HG02588 (cell line): ENCODE measurements at regions not wholly inside any gene's neighbourhood (a gene's known extent, or its start where the extent isn't known, plus 50 kb on each side); places are given as distances from the start of the nearest gene placed in this dataset.
A peak's percentile ranks its signal among the peaks of the same experiment; 100 is the strongest.
"Not testable (repeated sequence)": the region's sequence is repeated elsewhere in the genome, so short reads cannot be mapped to it uniquely, and the experiment has no call there.

Experiments used
- ATAC-seq: cut with Tn5 transposase; IDR thresholded peaks from one replicate; pipeline ENCODE4 v1.9.1; 2021; ENCODE audit warnings: mild to moderate bottlenecking, moderate library complexity; ENCODE audit not compliant: unreplicated experiment

GRCh38 chr2:195364015-195364965, 292.7 kb upstream of the SLC39A10 start:
- ATAC-seq: no peak

DNA sequence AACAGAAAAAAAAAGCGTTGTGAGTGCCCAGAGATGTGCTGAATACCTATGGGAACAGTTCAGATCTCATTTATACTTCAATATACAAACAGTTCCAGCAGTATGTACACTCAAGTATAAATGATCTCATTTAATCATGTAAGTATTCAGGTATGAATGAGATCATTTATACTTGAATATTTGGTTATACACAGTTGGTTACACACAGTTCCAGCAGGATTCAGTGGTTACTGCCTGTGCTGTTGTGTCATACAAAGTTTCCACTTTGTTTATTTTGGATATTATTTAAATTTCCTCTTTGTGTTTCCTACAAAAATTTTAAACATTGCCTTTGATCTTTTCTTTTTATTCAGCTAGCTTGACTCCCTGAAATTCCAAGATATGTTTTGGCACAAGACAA, 293.5 kb upstream of the SLC39A10 start:
- ATAC-seq: no peak

DNA sequence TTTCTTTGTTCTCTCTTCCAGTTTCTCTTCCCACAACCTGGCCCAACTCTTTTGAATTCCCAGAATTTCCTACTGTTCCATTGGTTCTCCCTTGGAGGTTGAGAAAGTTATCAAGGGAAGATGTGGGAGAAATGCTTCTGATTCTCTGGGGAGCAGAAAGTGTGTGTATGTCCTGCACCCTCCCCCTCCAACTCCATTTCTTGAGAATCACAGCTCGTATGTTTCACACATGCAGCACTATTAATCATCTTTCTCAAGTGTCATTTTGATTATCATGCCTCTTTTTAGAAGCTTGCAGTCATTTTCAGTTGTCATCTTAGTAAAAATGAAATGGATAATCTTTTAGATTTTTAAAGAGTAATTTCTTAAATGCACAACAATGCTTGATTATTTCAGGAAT, 296.8 kb upstream of the SLC39A10 start:
- no peak for ATAC-seq

DNA sequence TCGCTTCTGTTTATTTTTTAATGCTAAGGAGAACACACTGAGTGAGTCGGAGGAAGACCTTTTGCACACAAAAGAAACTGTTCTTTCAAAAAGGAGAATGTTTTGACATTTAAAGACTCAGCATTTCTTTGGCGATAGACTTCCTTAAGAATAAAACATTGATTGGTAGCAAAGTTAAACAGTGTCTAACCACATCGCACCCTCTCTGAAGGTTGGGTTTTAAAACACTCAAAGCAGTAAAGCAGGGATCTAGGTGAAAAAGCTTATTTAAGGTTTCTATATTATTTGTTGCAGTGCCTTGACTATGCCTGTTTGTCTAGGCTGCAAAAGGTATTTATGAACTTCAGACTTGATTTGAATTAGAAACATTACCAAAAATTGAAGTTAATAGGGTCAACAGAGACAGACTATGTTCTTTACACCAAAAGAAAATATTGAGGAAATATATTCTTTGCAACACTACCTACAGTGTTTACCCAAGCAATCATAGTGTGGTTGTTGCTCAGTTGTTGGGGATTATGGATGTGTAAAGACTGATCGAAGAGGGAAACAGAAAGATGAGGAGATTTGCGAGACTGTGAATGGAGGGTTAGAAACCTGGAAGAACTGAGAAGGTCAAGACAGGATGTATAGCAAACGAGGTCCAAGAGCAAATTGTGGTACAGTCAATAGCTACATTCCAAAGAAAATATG, 297.8 kb upstream of the SLC39A10 start:
- ATAC-seq: no peak

GRCh38 chr2:195356920-195357440, 300.0 kb upstream of the SLC39A10 start:
- ATAC-seq: no peak

DNA sequence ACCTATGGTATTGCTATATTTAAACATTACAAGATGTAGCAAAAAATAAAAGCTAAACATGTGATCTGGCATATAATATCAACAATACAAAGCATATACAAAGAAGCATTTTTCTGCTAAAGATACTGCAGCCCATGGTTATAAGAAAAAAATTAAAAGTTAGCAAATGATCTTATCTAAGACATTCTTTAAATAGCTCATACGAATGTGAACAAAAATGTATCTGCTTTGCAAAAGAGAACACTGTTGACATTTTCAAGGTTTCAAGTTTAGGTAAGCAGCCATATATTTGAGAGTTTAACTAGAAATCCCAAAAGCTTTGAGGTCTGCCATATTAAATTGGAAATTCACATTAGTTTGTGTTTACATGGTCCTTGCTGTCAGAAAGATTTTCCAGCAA, 301.0 kb upstream of the SLC39A10 start:
- no peak for ATAC-seq

GRCh38 chr2:195352581-195352980, 304.4 kb upstream of the SLC39A10 start:
- no peak for ATAC-seq

DNA sequence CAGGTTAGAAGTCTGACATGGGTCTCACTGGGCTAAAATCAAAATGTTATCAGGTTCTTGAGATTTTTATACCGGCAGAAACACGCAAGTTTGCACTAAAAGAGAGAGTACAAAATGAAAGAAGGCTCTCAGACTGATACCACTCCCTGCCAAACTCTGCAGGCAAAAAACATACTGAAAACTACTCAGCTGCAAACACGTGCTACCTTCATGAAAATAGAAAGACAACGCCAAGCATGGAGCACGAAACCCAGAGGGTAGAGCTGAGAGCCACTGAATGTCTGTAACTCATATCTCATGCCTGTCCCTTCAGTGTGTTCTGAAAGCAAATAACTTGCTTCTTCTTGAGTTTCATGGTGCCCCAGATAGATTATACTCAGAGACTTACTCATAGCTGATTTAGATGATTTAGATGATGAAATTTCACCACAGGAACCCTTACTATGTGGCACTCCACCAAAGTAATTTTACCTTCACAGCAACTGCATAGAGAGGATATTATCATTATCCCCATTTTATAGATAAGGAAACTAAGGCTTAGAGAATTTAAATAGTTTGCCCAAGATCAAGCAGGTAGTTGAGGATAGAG, 313.0 kb upstream of the SLC39A10 start:
- ATAC-seq: no peak

DNA sequence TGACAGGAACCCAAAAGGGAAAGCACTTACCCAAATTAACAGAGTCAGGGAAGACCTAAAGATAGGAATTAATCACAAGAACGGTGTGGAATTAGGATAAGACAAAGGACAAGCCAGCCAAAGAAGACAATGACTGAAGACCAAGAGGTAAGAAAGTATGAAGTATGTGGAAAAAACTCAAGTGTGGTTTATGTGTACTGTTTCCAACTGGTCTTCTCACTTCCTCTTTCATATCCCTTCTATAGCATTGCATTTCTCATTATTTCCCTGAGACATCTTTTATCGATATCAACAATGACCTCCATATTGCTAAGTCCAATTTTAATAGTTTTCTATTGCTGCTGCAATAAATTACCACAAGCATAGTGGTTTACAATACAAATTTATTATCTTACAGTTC, 313.5 kb upstream of the SLC39A10 start:
- ATAC-seq: no peak

GRCh38 chr2:195342061-195342460, 315.0 kb upstream of the SLC39A10 start:
- no peak for ATAC-seq

GRCh38 chr2:195338856-195339255, 318.2 kb upstream of the SLC39A10 start:
- ATAC-seq: no peak

GRCh38 chr2:195337597-195337996, 319.4 kb upstream of the SLC39A10 start:
- ATAC-seq: peak; percentile 49

DNA sequence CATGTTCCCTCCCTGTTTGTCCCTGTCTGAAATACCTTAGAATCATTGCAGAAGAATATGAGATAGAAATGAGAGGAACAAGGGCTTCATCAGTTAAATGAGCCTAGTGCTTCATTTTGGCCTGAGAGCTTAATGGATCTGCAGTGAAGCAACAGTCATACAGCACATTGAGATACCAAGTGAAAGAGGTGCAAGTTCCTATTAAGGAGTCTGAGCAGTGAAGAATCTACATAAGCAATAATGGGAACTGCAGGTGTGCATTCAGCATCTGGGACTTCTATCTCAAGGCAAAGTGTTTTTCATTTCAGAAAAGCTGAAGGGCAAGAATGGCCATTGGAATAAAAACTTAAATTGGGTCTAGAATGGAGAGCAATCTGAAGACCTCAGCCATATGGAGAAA, 323.2 kb upstream of the SLC39A10 start:
- ATAC-seq: peak; percentile 84

DNA sequence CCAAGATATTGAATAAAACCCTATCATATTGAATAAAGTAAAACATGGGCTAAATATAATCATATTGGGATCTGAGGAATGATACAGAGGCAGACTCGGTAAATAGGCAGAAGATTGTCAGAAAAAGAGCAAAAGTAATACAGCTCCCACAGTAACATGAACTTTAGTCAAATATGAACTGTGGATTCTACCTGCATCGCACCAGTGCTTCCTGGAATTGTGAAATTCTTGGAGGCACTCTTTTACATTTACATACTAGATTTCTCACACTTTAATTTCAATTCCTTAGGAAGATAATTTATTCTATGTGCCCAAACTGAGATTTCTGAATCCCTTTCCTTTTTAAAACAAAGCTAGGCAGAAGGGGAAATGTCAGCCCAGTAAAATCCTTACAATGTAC, 325.1 kb upstream of the SLC39A10 start:
- no peak for ATAC-seq

GRCh38 chr2:195331129-195331528, 325.9 kb upstream of the SLC39A10 start:
- ATAC-seq: no peak

DNA sequence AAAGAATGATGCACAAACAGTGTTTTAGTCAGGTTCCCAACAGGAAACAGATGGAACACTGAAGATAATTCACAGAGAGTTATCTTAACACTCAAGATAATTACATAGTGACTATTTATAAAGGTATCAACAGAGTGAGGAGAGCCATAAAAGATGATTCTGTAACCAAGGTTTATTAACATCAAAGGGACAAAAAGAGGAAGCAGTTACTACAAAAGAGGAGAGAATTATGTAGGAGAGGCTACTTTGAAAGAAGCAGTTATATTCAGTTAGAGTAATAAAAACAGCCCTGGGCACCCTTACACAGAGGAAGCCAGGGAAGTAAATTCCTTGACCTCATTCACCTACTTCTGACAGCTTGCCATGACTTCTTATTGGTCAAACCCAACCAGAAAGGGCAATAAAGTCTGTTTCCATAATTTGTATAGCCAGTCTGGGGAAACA, 326.5 kb upstream of the SLC39A10 start:
- ATAC-seq: no peak

DNA sequence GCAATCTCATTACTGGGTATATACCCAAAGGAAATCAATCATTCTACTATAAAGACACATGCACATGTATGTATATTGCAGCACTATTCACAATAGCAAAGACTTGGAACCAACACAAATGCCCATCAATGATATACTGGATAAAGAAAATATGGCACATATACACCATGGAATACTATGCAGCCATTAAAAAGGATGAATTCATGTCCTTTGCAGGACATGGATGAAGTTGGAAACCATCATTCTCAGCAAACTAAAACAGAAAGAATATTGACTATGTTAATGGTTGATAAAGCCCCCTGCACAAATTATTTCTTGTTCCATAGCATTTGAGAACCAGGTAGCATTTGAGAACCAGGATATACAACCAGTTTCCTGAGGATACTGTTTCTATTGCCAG, 327.2 kb upstream of the SLC39A10 start:
- not testable (repeated sequence) for ATAC-seq

- no peak for ATAC-seq
These were observed 330.5 kb upstream of the SLC39A10 start for GRCh38 chr2:195326537-195326936.

GRCh38 chr2:195322324-195322723, 334.7 kb upstream of the SLC39A10 start:
- no peak for ATAC-seq

DNA sequence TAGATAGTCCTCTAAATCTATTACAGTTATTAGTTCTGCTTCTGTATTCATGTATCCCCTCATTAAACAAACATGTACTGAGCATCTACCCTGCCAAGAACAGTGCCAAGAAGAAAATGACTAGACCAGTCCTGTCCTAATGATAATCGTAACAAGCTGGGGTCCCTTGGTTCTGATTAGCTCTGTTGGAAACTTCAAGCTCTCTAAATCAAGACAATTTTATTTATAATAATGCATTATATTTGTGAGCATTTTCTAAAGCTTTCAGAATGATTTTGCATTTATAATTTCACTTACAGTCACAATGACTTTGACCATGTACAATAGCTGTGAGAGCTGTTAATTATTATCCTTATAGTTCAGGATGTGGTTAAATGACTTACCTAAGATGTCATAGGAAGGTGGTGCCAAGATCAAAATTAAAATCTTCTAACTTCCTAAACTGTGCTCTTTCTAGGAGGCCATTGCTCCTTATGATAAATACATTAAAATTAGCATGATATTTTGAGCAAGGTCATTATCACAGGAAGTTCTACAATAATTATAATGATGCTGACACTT, 336.5 kb upstream of the SLC39A10 start:
- peak; percentile 67 for ATAC-seq
